ENCODE measurements at regions not wholly inside any gene's neighbourhood (a gene's known extent, or its start where the extent isn't known, plus 50 kb on each side); places are given as distances from the start of the nearest gene placed in this dataset.

GRCh38 chr5:142206801-142207200, 98.2 kb downstream of the NDFIP1 start:
- TF ChIP-seq ZFX (IDR thresholded peaks at IDR 0.05) (no peak), CTCF (conservative IDR thresholded peaks at IDR 0.05) (no peak; the same call in 1 of the 2 replicates)
- H3K27ac ChIP-seq: no peak overlapping the region

- H3K27ac ChIP-seq: no peak overlapping the region
- no peak for TF ChIP-seq CTCF (conservative IDR thresholded peaks at IDR 0.05)
- TF ChIP-seq ZFX (IDR thresholded peaks at IDR 0.05): no peak
Observed at GRCh38 chr5:142204219-142204618, 95.6 kb downstream of the NDFIP1 start.
